ENCODE measurements at regions not wholly inside any gene's neighbourhood (a gene's known extent, or its start where the extent isn't known, plus 50 kb on each side); places are given as distances from the start of the nearest gene placed in this dataset.

- H3K27ac ChIP-seq (ENCODE audit: low read depth in 2 of 2, low read length in 2 of 2): no peak overlapping the region
- intact Hi-C loops (cut with DNase I): no loop called here
- no peaks in the 10 kb centered on the region for H3K27me3 ChIP-seq (ENCODE audit: control insufficient read depth, insufficient read depth, low read length)
- H3K9me3 ChIP-seq (ENCODE audit: control insufficient read depth in 2 of 3, insufficient read depth in 1 of 3, low read length in 3 of 3): no peaks in the 10 kb centered on the region
- DNase-seq: no peak
- no peaks in the 10 kb centered on the region for H3K36me3 ChIP-seq (ENCODE audit: control insufficient read depth in 2 of 3, insufficient read depth in 3 of 3, low read length in 3 of 3)
- no peak for FAIRE-seq
- H3K4me1 ChIP-seq (ENCODE audit: control insufficient read depth in 2 of 3, insufficient read depth in 2 of 3, low read depth in 1 of 3, low read length in 3 of 3): no peaks in the 10 kb centered on the region
- TF ChIP-seq CTCF (IDR thresholded peaks at IDR 0.05; ENCODE audit: borderline replicate concordance, extremely low read depth, insufficient read depth): no peak
- H3K9ac ChIP-seq (ENCODE audit: low read length in 3 of 3): no peak overlapping the region
- H3K4me3 ChIP-seq (ENCODE audit: low read length in 3 of 3): no peak overlapping the region
Measured at GRCh38 chr4:35364321-35364870, 879.9 kb downstream of the ARAP2 start.

- H3K27me3 ChIP-seq (ENCODE audit: control insufficient read depth, insufficient read depth, low read length): no peaks in the 10 kb centered on the region
- no peaks in the 10 kb centered on the region for H3K36me3 ChIP-seq (ENCODE audit: control insufficient read depth in 2 of 3, insufficient read depth in 3 of 3, low read length in 3 of 3)
- H3K27ac ChIP-seq (ENCODE audit: low read depth in 2 of 2, low read length in 2 of 2): no peak overlapping the region
- DNase-seq: no peak
- FAIRE-seq: no peak
- TF ChIP-seq CTCF (IDR thresholded peaks at IDR 0.05; ENCODE audit: borderline replicate concordance, extremely low read depth, insufficient read depth): no peak
- H3K4me3 ChIP-seq (ENCODE audit: low read length in 3 of 3): no peak overlapping the region
- no peak overlapping the region for H3K9ac ChIP-seq (ENCODE audit: low read length in 3 of 3)
- no peaks in the 10 kb centered on the region for H3K4me1 ChIP-seq (ENCODE audit: control insufficient read depth in 2 of 3, insufficient read depth in 2 of 3, low read depth in 1 of 3, low read length in 3 of 3)
- no peaks in the 10 kb centered on the region for H3K9me3 ChIP-seq (ENCODE audit: control insufficient read depth in 2 of 3, insufficient read depth in 1 of 3, low read length in 3 of 3)
- intact Hi-C loops (cut with DNase I): no loop called here
Measured at GRCh38 chr4:35365186-35365585, 879.1 kb downstream of the ARAP2 start.

GRCh38 chr4:35399912-35400311 lies 844.4 kb downstream of the ARAP2 start:
- Histone ChIP-seq H3K27ac (ENCODE audit: low read depth in 2 of 2, low read length in 2 of 2) (no peak overlapping the region), H3K27me3 (ENCODE audit: control insufficient read depth, insufficient read depth, low read length) (no peaks in the 10 kb centered on the region), H3K4me3 (ENCODE audit: low read length in 3 of 3) (no peak overlapping the region), H3K9me3 (ENCODE audit: control insufficient read depth in 2 of 3, insufficient read depth in 1 of 3, low read length in 3 of 3) (no peaks in the 10 kb centered on the region), H3K4me1 (ENCODE audit: control insufficient read depth in 2 of 3, insufficient read depth in 2 of 3, low read depth in 1 of 3, low read length in 3 of 3) (no peaks in the 10 kb centered on the region), H3K9ac (ENCODE audit: low read length in 3 of 3) (no peak overlapping the region), H3K36me3 (ENCODE audit: control insufficient read depth in 2 of 3, insufficient read depth in 3 of 3, low read length in 3 of 3) (no peaks in the 10 kb centered on the region)
- FAIRE-seq: no peak
- intact Hi-C loops (cut with DNase I): no loop called here
- TF ChIP-seq CTCF (IDR thresholded peaks at IDR 0.05; ENCODE audit: borderline replicate concordance, extremely low read depth, insufficient read depth): no peak
- no peak for DNase-seq

DNA sequence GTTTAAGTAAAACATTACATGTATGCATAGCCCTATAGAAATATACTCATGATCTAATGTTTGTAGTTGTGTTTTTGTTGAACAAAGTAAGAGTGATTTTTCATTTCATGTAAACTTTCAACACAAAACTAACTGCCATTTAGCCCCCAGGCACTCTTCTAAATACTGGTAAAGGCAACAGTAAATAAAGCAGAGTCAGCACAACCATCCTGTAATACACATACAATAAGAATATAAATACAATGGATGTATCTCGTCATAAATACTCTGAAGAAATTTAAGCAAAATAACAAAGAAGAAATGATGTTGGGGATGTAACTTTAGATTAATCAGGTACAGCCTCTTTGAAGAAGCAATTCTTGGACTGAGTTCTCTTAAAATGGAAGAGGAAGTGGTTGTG lies 821.2 kb downstream of the ARAP2 start:
- TF ChIP-seq CTCF (IDR thresholded peaks at IDR 0.05; ENCODE audit: borderline replicate concordance, extremely low read depth, insufficient read depth): no peak
- DNase-seq (no peak), FAIRE-seq (no peak)
- Histone ChIP-seq H3K4me3 (ENCODE audit: low read length in 3 of 3) (no peak overlapping the region), H3K9me3 (ENCODE audit: control insufficient read depth in 2 of 3, insufficient read depth in 1 of 3, low read length in 3 of 3) (no peaks in the 10 kb centered on the region), H3K4me1 (ENCODE audit: control insufficient read depth in 2 of 3, insufficient read depth in 2 of 3, low read depth in 1 of 3, low read length in 3 of 3) (no peaks in the 10 kb centered on the region), H3K27ac (ENCODE audit: low read depth in 2 of 2, low read length in 2 of 2) (no peak overlapping the region), H3K9ac (ENCODE audit: low read length in 3 of 3) (no peak overlapping the region), H3K36me3 (ENCODE audit: control insufficient read depth in 2 of 3, insufficient read depth in 3 of 3, low read length in 3 of 3) (no peaks in the 10 kb centered on the region), H3K27me3 (ENCODE audit: control insufficient read depth, insufficient read depth, low read length) (no peaks in the 10 kb centered on the region)
- intact Hi-C loops (cut with DNase I): no loop called here

All from kidney (tissue), 13 donors.